Coronary artery (tissue), 2 donors: ENCODE measurements at regions not wholly inside any gene's neighbourhood (a gene's known extent, or its start where the extent isn't known, plus 50 kb on each side); places are given as distances from the start of the nearest gene placed in this dataset.

ENCODE experiments used
- DNase-seq: peaks from one replicate; pipeline ENCODE4 v3.0.0-alpha.2; 2017; ENCODE audit warnings: low spot score
- H3K27ac ChIP-seq, 2 donors: fragments of 200-600 bp; sonication (generic); one replicate each; pipeline ENCODE4 v1.5.1; 2016 to 2019
- H3K4me3 ChIP-seq: fragments of 200-600 bp; sonication (generic); 2 replicates; pipeline ENCODE4 v1.5.1; 2016; ENCODE audit warnings: mild to moderate bottlenecking, moderate library complexity
- TF ChIP-seq, protein P1 (sequence below): fragments of 200-600 bp; sonication (generic); IDR thresholded peaks from one replicate; pipeline ENCODE4 v1.5.1; 2019; ENCODE audit warnings: antibody characterized with exemption

DNA sequence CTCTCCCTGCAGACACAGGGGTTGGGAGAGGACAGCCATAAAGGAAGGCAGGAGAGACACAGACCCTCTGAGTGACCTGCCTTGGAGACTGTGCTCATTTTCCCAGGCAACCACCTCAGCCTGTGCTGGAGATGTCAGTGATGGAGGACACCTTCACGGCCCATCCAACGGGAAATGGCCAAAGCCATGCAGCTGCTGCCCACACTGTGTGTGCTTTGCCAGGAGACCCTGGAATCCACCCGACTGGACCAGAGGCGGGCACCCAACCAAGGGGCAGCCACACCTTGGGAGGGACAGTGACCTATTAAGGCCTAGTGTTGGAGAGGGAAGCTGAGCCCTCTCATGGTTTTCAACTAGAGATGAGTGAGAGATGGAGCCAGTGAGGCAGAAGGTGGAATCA is 192.5 kb downstream of the SMAD2 start:
- H3K4me3 ChIP-seq, result no peak overlapping the region
- peak; percentile 50 for DNase-seq
- TF ChIP-seq, protein P1, sequence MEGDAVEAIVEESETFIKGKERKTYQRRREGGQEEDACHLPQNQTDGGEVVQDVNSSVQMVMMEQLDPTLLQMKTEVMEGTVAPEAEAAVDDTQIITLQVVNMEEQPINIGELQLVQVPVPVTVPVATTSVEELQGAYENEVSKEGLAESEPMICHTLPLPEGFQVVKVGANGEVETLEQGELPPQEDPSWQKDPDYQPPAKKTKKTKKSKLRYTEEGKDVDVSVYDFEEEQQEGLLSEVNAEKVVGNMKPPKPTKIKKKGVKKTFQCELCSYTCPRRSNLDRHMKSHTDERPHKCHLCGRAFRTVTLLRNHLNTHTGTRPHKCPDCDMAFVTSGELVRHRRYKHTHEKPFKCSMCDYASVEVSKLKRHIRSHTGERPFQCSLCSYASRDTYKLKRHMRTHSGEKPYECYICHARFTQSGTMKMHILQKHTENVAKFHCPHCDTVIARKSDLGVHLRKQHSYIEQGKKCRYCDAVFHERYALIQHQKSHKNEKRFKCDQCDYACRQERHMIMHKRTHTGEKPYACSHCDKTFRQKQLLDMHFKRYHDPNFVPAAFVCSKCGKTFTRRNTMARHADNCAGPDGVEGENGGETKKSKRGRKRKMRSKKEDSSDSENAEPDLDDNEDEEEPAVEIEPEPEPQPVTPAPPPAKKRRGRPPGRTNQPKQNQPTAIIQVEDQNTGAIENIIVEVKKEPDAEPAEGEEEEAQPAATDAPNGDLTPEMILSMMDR, result no peak

DNA sequence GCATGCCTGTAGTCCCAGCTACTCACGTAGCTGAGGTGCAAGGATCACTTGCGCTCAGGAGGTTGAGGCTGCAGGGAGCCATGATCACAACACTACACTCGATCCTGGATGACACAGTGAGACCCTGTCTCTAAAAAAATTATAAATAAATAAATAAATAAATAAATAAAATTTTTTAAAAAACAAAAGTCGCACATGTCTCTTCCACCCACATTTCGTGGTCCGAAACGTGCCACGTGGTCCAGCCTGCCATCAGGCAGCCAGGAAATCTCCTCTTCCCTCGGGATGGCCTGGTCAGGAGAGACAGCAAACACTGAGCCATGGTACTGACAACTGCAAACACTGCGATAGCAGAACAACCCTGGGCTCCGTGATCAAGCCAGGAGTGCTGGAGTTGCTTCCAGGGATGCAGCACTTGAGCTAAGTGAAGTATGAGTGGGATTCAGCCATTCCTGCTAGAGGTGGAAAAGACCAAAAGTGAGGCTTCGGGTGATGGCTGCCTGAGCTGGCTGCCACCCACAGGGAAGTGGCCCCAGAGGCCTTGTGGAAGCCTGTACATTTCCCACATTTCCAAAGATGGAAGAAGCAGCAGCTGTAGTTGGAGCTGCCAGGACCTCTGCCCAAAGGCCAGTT is 193.1 kb downstream of the SMAD2 start:
- TF ChIP-seq, protein P1, result no peak
- H3K4me3 ChIP-seq, result no peak overlapping the region
- DNase-seq, result peak; percentile 19
- H3K27ac ChIP-seq, result no peak overlapping the region

More for the DNA sequence above, 192.5 kb downstream of the SMAD2 start:
- no peak overlapping the region for H3K27ac ChIP-seq

DNA sequence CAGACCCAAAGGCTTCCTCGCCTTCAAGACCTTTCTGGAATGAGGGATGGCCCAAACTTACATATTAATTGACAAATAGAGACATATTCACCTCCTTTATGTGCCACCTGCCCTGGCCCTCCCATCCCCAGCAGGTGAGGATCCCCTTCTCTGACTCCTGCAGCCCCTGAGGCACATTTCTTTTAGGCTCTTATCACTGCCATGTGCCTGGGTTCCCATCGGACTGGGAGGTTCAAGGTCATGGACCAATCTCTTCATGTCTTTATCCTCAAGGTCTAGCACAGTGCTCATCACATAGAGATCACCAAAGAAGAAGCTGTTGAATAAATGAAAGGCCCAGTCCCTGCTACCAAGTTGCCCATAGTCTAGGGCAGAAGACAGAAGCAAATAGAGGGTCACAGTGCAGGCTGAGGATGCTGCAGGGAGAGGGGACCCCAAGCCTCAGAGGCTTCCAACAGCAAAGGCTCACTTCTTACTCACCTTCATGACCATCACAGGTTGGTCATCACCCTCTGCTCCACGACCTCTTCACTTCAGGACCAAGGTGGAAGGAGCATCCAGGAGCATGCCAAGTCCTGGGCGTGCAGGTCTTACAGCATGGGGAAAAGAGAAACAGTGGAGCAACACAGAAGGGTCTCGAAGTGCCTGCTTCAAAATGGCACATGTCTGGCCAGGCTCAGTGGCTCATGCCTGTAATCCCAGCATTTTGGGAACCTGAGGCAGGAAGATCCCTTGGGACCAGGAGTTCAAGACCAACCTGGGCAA is 193.9 kb downstream of the SMAD2 start:
- H3K27ac ChIP-seq, result no peak overlapping the region
- peak; percentile 33 for DNase-seq
- no peak overlapping the region for H3K4me3 ChIP-seq
- TF ChIP-seq, protein P1, result no peak

DNA sequence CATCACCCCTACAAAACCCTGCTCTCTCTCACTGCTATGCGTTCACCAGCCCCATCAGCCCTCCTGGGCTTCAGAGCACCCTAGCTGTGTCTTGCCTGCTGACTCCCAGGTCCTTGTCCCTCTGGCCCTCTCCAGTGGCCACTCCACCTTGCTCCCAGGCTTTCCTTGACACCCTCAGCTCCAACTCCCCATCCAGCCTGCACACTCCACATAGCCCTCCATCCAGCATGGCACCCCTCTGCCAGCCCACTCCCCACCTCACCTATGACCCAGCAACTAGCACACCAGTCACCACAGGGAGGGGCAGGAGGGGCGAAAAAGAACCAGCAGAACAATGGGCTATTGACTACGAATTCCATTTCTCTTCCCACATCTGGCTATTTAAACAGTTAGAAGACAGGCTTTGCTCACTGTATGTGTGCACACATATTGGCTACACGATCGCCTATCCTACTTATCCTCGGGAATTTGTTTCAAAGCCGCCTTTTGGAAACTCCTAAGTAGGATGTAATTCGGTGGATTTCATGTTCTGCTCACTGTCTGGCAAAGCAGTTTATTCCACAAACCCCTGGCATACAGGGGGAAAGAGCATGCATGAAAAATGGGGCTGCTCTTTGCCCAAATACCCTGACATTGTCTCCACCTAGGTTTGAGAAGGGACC is 195.3 kb downstream of the SMAD2 start:
- Histone ChIP-seq H3K27ac (no peak overlapping the region), H3K4me3 (no peak overlapping the region)
- DNase-seq, result peak; percentile 43
- TF ChIP-seq, protein P1, result no peak

DNA sequence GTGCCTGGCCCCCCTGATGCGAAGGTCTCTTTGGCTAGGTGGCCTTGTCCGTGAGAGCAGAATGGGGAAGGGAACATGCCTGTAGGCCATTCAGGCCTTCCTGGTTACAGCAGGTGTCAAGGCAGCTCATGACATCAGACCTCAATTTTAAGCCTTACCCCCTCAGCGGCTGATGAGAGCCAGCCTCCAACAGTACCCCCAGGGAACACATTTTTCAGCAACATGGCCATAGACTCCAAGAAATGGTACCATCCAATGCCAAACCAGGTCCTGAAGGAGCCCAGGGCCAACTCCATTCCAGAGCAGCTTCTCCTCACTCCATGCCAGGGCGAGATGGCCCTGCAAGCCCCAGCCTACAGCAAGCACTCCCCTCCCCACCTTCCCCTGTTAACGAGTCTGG is 199.2 kb downstream of the SMAD2 start:
- no peak overlapping the region for H3K27ac ChIP-seq
- TF ChIP-seq, protein P1, result no peak
- H3K4me3 ChIP-seq, result no peak overlapping the region
- DNase-seq, result no peak

DNA sequence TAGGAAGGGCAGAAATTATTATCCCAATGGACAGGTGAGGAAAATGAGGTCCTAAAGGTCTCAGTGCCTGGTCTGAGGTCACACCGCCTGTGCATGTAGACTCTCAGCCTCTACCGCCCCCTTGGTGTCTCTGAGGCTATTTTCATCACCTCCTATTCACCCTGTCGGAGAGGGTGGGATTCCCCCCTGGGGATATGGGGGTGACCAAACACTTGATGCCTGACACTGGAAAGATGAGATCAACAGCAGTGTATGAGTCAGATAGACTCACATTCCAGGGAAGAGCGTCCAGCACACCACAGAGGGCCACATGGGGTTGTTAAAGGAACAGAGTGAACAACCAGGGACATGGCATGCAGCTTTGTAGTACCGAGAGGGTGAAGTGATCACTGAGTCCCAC is 199.7 kb downstream of the SMAD2 start:
- Histone ChIP-seq H3K4me3 (no peak overlapping the region), H3K27ac (no peak overlapping the region)
- no peak for DNase-seq
- TF ChIP-seq, protein P1, result no peak
